A549 (cell line): ENCODE measurements at regions not wholly inside any gene's neighbourhood (a gene's known extent, or its start where the extent isn't known, plus 50 kb on each side); places are given as distances from the start of the nearest gene placed in this dataset.

Experiments
- ATAC-seq, 2 experiments: fragments of 200-7000 bp in 1 of 2; fragments of >200 bp in 1 of 2; cut with Nextera tagmentation in 1 of 2; cut with Tn5 transposase in 1 of 2; 3 replicates each; pipeline versions ENCODE4 v1.8.0 to v1.9.1; 2018 to 2020; ENCODE audit warnings: mild to moderate bottlenecking in 1 of 2, moderate library complexity in 1 of 2
- CTCF ChIA-PET: fragments of 300-600 bp; sonication (Branson Sonifier 250); formaldehyde crosslinking; extraction: SDS; loops from one replicate; lab custom pipeline; 2021; ENCODE audit warnings: antibody characterized with exemption, inconsistent platforms; lab: Yijun Ruan, JAX
- POLR2A ChIA-PET: fragments of 350-600 bp; formaldehyde crosslinking; extraction: SDS; loops from one replicate; lab custom pipeline; 2021; ENCODE audit warnings: antibody characterized with exemption, inconsistent platforms; lab: Yijun Ruan, JAX
- DNase-seq, 2 experiments: peaks; one replicate each; pipeline versions ENCODE4 v3.0.0 to v3.0.0-alpha.2; 2011 to 2016; ENCODE audit warnings: low read depth in 1 of 2, low spot score in 1 of 2
- FAIRE-seq: peaks from 2 replicates; lab custom pipeline; 2011; peaks lifted over from hg19 to GRCh38; lab: Jason Lieb, UNC
- H3K27ac ChIP-seq, 2 experiments: fragments of >200 bp; sonication (Bioruptor Twin); formaldehyde crosslinking; 3 replicates each; pipeline ENCODE4 v1.5.1; 2016 to 2017
- H3K4me1 ChIP-seq: fragments of >200 bp; sonication (Bioruptor Twin); formaldehyde crosslinking; 3 replicates; pipeline ENCODE4 v1.6.1; 2016
- H3K4me2 ChIP-seq: fragments of >200 bp; sonication (Bioruptor Twin); formaldehyde crosslinking; 3 replicates; pipeline ENCODE4 v1.6.1; 2016
- H3K4me3 ChIP-seq: fragments of >200 bp; sonication (Bioruptor Twin); formaldehyde crosslinking; 3 replicates; pipeline ENCODE4 v1.5.1; 2016
- H3K9me3 ChIP-seq: fragments of >200 bp; sonication (Bioruptor Twin); formaldehyde crosslinking; 3 replicates; pipeline ENCODE4 v1.6.1; 2016
- CBX2 ChIP-seq: fragments of 200-600 bp; sonication (generic); IDR thresholded peaks from 2 replicates; pipeline ENCODE4 v1.6.1; 2016; ENCODE audit warnings: low read depth, mild to moderate bottlenecking, borderline replicate concordance
- CBX8 ChIP-seq: fragments of 200-600 bp; sonication (generic); IDR thresholded peaks from 2 replicates; pipeline ENCODE4 v1.6.1; 2016
- CHD2 ChIP-seq: fragments of 150-350 bp; IDR thresholded peaks from 2 replicates; pipeline ENCODE4 v1.6.1; 2014; ENCODE audit warnings: low read length; ENCODE audit not compliant: partially characterized antibody
- EHMT2 ChIP-seq: fragments of 200-600 bp; sonication (generic); IDR thresholded peaks from 2 replicates; pipeline ENCODE4 v1.6.1; 2016; ENCODE audit warnings: antibody characterized with exemption, low read depth, mild to moderate bottlenecking, moderate library complexity
- ESRRA ChIP-seq: fragments of 150-350 bp; IDR thresholded peaks from 2 replicates; pipeline ENCODE4 v1.6.1; 2014; ENCODE audit warnings: mild to moderate bottlenecking, low read length, borderline replicate concordance
- FOSL2 ChIP-seq, 2 experiments: fragments of 450-650 bp in 1 of 2; fragments of >200 bp in 1 of 2; sonication (Bioruptor Twin) in 1 of 2; formaldehyde crosslinking; IDR thresholded peaks; 2 replicates each; pipeline versions ENCODE4 v1.5.0 to v1.6.1; 2016 to 2020; ENCODE audit warnings: mild to moderate bottlenecking in 1 of 2, moderate library complexity in 1 of 2
- HES2 ChIP-seq: fragments of >200 bp; sonication (Bioruptor Twin); formaldehyde crosslinking; IDR thresholded peaks from 2 replicates; pipeline ENCODE4 v1.6.1; 2016
- HEYL ChIP-seq: fragments of 250-450 bp; sonication (Bioruptor Pico); IDR thresholded peaks from 2 replicates; pipeline ENCODE4 v1.8.0; 2021; ENCODE audit warnings: mild to moderate bottlenecking, moderate library complexity
- HMGXB4 ChIP-seq: fragments of 250-450 bp; sonication (Bioruptor Pico); IDR thresholded peaks from 2 replicates; pipeline ENCODE4 v1.5.0; 2021; ENCODE audit warnings: mild to moderate bottlenecking, moderate library complexity, borderline replicate concordance
- HOXA7 ChIP-seq: fragments of 250-450 bp; sonication (Bioruptor Pico); IDR thresholded peaks from 2 replicates; pipeline ENCODE4 v1.5.0; 2020; ENCODE audit warnings: mild to moderate bottlenecking, moderate library complexity
- HOXB13 ChIP-seq: fragments of 250-450 bp; sonication (Bioruptor Pico); IDR thresholded peaks from 2 replicates; pipeline ENCODE4 v1.5.0; 2020; ENCODE audit warnings: low read depth, mild to moderate bottlenecking, moderate library complexity
- HOXB5 ChIP-seq: fragments of 250-450 bp; sonication (Bioruptor Pico); IDR thresholded peaks from 2 replicates; pipeline ENCODE4 v1.5.0; 2020; ENCODE audit warnings: mild to moderate bottlenecking, moderate library complexity
- JUNB ChIP-seq: fragments of >200 bp; sonication (Bioruptor Twin); formaldehyde crosslinking; IDR thresholded peaks from 2 replicates; pipeline ENCODE4 v1.6.1; 2016
- KDM1A ChIP-seq: fragments of 200-600 bp; sonication (generic); IDR thresholded peaks from 2 replicates; pipeline ENCODE4 v1.6.1; 2016; ENCODE audit warnings: low read depth, mild to moderate bottlenecking
- KDM5A ChIP-seq: fragments of 200-600 bp; sonication (generic); IDR thresholded peaks from 2 replicates; pipeline ENCODE4 v1.6.1; 2016; ENCODE audit warnings: antibody characterized with exemption, mild to moderate bottlenecking
- MYC ChIP-seq: IDR thresholded peaks from 2 replicates; pipeline ENCODE4 v1.6.1; 2012; ENCODE audit warnings: mild to moderate bottlenecking, inconsistent platforms, low read length, improper control_type of control experiment, borderline replicate concordance
- NPAS2 ChIP-seq: fragments of 250-450 bp; sonication (Bioruptor Pico); IDR thresholded peaks from 2 replicates; pipeline ENCODE4 v1.8.0; 2022; ENCODE audit warnings: mild to moderate bottlenecking, moderate library complexity, borderline replicate concordance
- NR3C1 ChIP-seq: fragments of >200 bp; sonication (Bioruptor Twin); formaldehyde crosslinking; IDR thresholded peaks from 3 replicates; pipeline ENCODE4 v1.6.1; 2017
- PBX3 ChIP-seq: IDR thresholded peaks from 2 replicates; pipeline ENCODE4 v1.6.1; 2012
- POLR2AphosphoS2 ChIP-seq: conservative IDR thresholded peaks from 2 replicates; pipeline ENCODE4 v1.6.1; 2012; ENCODE audit warnings: low read length, improper control_type of control experiment, inconsistent platforms
- RAD21 ChIP-seq, 2 experiments: fragments of >200 bp in 1 of 2; sonication (Bioruptor Twin) in 1 of 2; formaldehyde crosslinking in 1 of 2; IDR thresholded peaks in 1 of 2; conservative IDR thresholded peaks in 1 of 2; 2 replicates in 1 of 2; 3 replicates in 1 of 2; pipeline ENCODE4 v1.6.1; 2012 to 2018; ENCODE audit warnings: inconsistent platforms in 1 of 2
- RNF2 ChIP-seq: fragments of 200-600 bp; sonication (generic); IDR thresholded peaks from 2 replicates; pipeline ENCODE4 v1.6.1; 2016; ENCODE audit warnings: low read depth, mild to moderate bottlenecking, antibody characterized with exemption, moderate library complexity, borderline replicate concordance
- SMC3 ChIP-seq: fragments of >200 bp; sonication (Bioruptor Twin); formaldehyde crosslinking; IDR thresholded peaks from 3 replicates; pipeline ENCODE4 v1.6.1; 2018; ENCODE audit warnings: inconsistent platforms
- TFCP2L1 ChIP-seq: fragments of 250-450 bp; sonication (Bioruptor Pico); IDR thresholded peaks from 2 replicates; pipeline ENCODE4 v1.5.0; 2021; ENCODE audit warnings: mild to moderate bottlenecking
- TP53 ChIP-seq: fragments of 250-450 bp; sonication (Bioruptor Pico); IDR thresholded peaks from 2 replicates; pipeline ENCODE4 v1.5.0; 2021; ENCODE audit warnings: mild to moderate bottlenecking, moderate library complexity
- WGBS: methylation state at CpG from one replicate; pipeline ENCODE4 v1.1.6; 2017; ENCODE audit errors: missing lambda C conversion rate; 5-methylcytosine and 5-hydroxymethylcytosine counted together
- TF ChIP-seq, protein P1 (sequence below): fragments of 200-600 bp; sonication (generic); IDR thresholded peaks from 2 replicates; pipeline ENCODE4 v1.6.1; 2016; ENCODE audit warnings: antibody characterized with exemption, mild to moderate bottlenecking, moderate library complexity
- TF ChIP-seq, protein P2 (sequence below): IDR thresholded peaks from 2 replicates; pipeline ENCODE4 v1.6.1; 2012
- TF ChIP-seq, protein P3 (sequence below): fragments of 250-450 bp; sonication (Bioruptor Pico); IDR thresholded peaks from 2 replicates; pipeline ENCODE4 v1.5.0; 2020; ENCODE audit warnings: low read depth, mild to moderate bottlenecking, moderate library complexity

- TF ChIP-seq, protein P1, sequence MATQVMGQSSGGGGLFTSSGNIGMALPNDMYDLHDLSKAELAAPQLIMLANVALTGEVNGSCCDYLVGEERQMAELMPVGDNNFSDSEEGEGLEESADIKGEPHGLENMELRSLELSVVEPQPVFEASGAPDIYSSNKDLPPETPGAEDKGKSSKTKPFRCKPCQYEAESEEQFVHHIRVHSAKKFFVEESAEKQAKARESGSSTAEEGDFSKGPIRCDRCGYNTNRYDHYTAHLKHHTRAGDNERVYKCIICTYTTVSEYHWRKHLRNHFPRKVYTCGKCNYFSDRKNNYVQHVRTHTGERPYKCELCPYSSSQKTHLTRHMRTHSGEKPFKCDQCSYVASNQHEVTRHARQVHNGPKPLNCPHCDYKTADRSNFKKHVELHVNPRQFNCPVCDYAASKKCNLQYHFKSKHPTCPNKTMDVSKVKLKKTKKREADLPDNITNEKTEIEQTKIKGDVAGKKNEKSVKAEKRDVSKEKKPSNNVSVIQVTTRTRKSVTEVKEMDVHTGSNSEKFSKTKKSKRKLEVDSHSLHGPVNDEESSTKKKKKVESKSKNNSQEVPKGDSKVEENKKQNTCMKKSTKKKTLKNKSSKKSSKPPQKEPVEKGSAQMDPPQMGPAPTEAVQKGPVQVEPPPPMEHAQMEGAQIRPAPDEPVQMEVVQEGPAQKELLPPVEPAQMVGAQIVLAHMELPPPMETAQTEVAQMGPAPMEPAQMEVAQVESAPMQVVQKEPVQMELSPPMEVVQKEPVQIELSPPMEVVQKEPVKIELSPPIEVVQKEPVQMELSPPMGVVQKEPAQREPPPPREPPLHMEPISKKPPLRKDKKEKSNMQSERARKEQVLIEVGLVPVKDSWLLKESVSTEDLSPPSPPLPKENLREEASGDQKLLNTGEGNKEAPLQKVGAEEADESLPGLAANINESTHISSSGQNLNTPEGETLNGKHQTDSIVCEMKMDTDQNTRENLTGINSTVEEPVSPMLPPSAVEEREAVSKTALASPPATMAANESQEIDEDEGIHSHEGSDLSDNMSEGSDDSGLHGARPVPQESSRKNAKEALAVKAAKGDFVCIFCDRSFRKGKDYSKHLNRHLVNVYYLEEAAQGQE, result no peak
- no peak for TF ChIP-seq MYC
- TF ChIP-seq HEYL (CRISPR knock-in tag), result no peak
- TF ChIP-seq, protein P2, sequence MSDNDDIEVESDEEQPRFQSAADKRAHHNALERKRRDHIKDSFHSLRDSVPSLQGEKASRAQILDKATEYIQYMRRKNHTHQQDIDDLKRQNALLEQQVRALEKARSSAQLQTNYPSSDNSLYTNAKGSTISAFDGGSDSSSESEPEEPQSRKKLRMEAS, result no peak
- no peak for TF ChIP-seq POLR2AphosphoS2
- no peak for TF ChIP-seq CBX2
- TF ChIP-seq HES2, result no peak
- no peak for TF ChIP-seq NR3C1
- TF ChIP-seq HOXB5 (CRISPR knock-in tag), result no peak
- TF ChIP-seq ESRRA, result no peak
- TF ChIP-seq HOXA7 (CRISPR knock-in tag), result no peak
- no peak for TF ChIP-seq CBX8
- TF ChIP-seq JUNB, result no peak
Observed at GRCh38 chr15:93491291-93491690, 402.3 kb upstream of the RGMA start (continued).

- Histone ChIP-seq H3K9me3 (no peaks in the 10 kb centered on the region), H3K27ac (no peak overlapping the region), H3K4me1 (no peaks in the 10 kb centered on the region), H3K4me2 (no peak overlapping the region), H3K4me3 (no peak overlapping the region)
- WGBS, result 16% methylated on average over 5 of the region's 5 CpGs
- CTCF ChIA-PET, result interaction anchor here (1.2 kb wide), 1 partner anchor 15 kb away, joined by 3 read pairs; no protein-coding TSS in a partner anchor
- ATAC-seq (no peak), DNase-seq (no peak), FAIRE-seq (no peak)
- POLR2A ChIA-PET, result no interaction called here
- TF ChIP-seq, protein P3, sequence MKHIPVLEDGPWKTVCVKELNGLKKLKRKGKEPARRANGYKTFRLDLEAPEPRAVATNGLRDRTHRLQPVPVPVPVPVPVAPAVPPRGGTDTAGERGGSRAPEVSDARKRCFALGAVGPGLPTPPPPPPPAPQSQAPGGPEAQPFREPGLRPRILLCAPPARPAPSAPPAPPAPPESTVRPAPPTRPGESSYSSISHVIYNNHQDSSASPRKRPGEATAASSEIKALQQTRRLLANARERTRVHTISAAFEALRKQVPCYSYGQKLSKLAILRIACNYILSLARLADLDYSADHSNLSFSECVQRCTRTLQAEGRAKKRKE (CRISPR knock-in tag), result no peak
- no peak for TF ChIP-seq EHMT2
- no peak for TF ChIP-seq ESRRA
- TF ChIP-seq FOSL2 (IDR thresholded peaks at IDR 0.05), result no peak
- no peak for TF ChIP-seq FOSL2 (CRISPR knock-in tag; IDR thresholded peaks at IDR 0.05)
- no peak for TF ChIP-seq PBX3
- TF ChIP-seq, protein P1, result no peak
- TF ChIP-seq TFCP2L1 (CRISPR knock-in tag), result no peak
- no peak for TF ChIP-seq CHD2
- TF ChIP-seq RAD21 (conservative IDR thresholded peaks at IDR 0.05 in 1 of 2, IDR thresholded peaks at IDR 0.05 in 1 of 2), result no peak
- TF ChIP-seq HMGXB4, result no peak
- TF ChIP-seq SMC3, result no peak
- no peak for TF ChIP-seq KDM5A
- TF ChIP-seq TP53 (CRISPR knock-in tag), result no peak
- no peak for TF ChIP-seq RNF2
- TF ChIP-seq NR3C1, result no peak
- no peak for TF ChIP-seq HOXB13 (CRISPR knock-in tag)
- TF ChIP-seq NPAS2 (CRISPR knock-in tag), result no peak
- no peak for TF ChIP-seq KDM1A
Observed at GRCh38 chr15:93488296-93488713, 399.3 kb upstream of the RGMA start.
